ENCODE measurements at regions not wholly inside any gene's neighbourhood (a gene's known extent, or its start where the extent isn't known, plus 50 kb on each side); places are given as distances from the start of the nearest gene placed in this dataset.

DNA sequence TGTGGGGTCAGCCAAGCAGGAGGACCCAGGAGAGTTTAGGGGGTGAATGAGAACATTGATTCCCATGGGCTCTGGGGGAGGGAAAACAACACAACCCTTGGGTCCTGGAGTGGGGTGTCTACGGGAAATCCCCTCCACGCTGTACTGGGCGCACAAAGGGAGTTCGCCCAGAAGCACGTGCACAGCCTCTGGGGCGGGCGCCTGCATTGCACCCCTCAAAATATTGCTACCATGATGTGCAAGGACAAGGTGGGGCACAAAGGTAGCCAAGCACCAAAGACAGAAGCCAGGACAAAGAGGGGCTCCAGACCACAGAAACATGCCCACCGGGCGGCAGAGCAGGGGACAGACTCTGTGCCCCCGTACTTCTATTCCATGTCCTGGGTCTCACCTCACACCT is 74.9 kb upstream of the EIF5 start:
- Histone ChIP-seq H3K4me3 (ENCODE audit: low read depth in 1 of 2, low read length in 2 of 2) (no peak overlapping the region), H3K9me3 (ENCODE audit: control insufficient read depth in 1 of 2, low read length in 2 of 2) (no peaks in the 10 kb centered on the region), H3K27me3 (ENCODE audit: control insufficient read depth in 1 of 2, insufficient read depth in 2 of 2, low read length in 2 of 2) (no peaks in the 10 kb centered on the region), H3K4me1 (ENCODE audit: control insufficient read depth in 1 of 2, insufficient read depth in 2 of 2, low read length in 2 of 2) (peaks cover 6 to 13% of the 10 kb centered on the region in 2 donors), H3K36me3 (ENCODE audit: control insufficient read depth in 1 of 2, insufficient read depth in 2 of 2, low read length in 2 of 2) (no peaks in the 10 kb centered on the region), H3K27ac (ENCODE audit: low read depth, low read length) (no peak overlapping the region), H3K9ac (ENCODE audit: low read depth in 1 of 2, low read length in 2 of 2) (no peak overlapping the region)

DNA sequence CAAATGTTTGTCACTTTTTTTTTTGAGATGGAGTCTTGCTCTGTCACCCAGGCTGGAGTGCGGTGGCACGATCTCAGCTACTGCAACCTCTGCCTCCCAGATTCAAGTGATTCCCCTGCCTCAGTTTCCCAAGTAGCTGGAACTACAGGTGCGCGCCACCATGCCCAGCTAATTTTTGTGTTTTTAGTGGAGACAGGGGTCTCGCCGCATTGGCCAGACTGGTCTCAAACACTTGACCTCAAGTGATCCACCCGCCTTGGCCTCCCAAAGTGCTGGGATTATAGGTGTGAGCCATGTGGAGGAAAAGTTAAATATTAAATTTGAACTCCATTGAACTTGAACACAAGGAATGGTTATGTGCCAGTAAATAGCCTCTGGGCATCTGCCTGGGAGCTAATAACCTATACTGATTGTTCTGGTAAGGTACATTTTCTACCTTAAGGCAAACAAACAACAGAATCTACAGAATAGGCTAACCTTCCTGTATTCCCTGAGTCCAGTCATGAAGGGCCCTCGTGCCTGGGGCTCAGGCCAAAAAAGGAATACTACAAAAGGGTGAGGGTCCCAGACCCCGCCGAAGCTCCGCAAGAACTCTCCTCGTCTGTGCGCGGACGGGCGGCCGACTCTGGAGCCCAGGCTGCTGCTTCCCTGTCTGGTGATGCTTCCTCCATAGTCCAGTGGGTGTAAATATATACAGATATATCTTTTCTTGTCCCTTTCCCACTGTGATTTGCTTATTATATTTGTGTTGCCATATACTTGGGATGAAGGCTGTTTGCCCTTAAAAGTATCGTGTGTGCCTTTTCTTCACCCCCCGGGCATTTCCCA is 74.0 kb upstream of the EIF5 start:
- H3K4me1 ChIP-seq (ENCODE audit: control insufficient read depth in 1 of 2, insufficient read depth in 2 of 2, low read length in 2 of 2) = peaks cover 6 to 13% of the 10 kb centered on the region in 2 donors
- no peaks in the 10 kb centered on the region for H3K9me3 ChIP-seq (ENCODE audit: control insufficient read depth in 1 of 2, low read length in 2 of 2)
- H3K9ac ChIP-seq (ENCODE audit: low read depth in 1 of 2, low read length in 2 of 2) = peak overlapping the region; percentile 67 to 72
- H3K36me3 ChIP-seq (ENCODE audit: control insufficient read depth in 1 of 2, insufficient read depth in 2 of 2, low read length in 2 of 2) = no peaks in the 10 kb centered on the region
- H3K27me3 ChIP-seq (ENCODE audit: control insufficient read depth in 1 of 2, insufficient read depth in 2 of 2, low read length in 2 of 2) = no peaks in the 10 kb centered on the region
- peak overlapping the region; percentile 76 to 80 for H3K4me3 ChIP-seq (ENCODE audit: low read depth in 1 of 2, low read length in 2 of 2)
- H3K27ac ChIP-seq (ENCODE audit: low read depth, low read length) = peak overlapping the region; percentile 75

DNA sequence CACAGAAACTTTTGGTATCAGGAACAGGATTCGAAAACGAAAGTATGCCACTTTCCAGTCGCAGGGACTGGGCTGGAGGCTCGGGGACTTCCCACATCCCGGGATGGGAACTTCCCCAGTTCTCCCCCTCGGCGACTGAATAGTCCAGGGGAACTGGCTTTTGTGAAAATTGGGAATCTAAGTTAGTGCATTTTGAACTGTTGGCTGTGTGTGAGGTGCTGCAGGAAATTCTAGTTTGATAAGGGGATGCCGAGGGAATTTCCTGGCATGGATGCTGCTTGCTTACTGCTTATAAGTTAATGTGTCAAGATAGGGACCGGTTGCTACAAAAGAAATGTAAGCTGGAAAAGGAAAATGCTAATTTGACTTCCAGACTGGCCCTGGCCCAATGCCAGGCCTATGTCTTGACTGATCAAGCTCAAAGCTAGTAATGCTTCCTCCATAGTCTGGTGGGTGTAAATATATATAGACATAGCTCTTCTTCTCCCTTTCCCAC is 73.4 kb upstream of the EIF5 start:
- Histone ChIP-seq H3K4me3 (ENCODE audit: low read depth in 1 of 2, low read length in 2 of 2) (peak overlapping the region; percentile 76 to 80), H3K4me1 (ENCODE audit: control insufficient read depth in 1 of 2, insufficient read depth in 2 of 2, low read length in 2 of 2) (peaks cover 6 to 13% of the 10 kb centered on the region in 2 donors), H3K27ac (ENCODE audit: low read depth, low read length) (peak overlapping the region; percentile 75), H3K9ac (ENCODE audit: low read depth in 1 of 2, low read length in 2 of 2) (peak overlapping the region; percentile 67 to 72), H3K9me3 (ENCODE audit: control insufficient read depth in 1 of 2, low read length in 2 of 2) (no peaks in the 10 kb centered on the region), H3K36me3 (ENCODE audit: control insufficient read depth in 1 of 2, insufficient read depth in 2 of 2, low read length in 2 of 2) (no peaks in the 10 kb centered on the region), H3K27me3 (ENCODE audit: control insufficient read depth in 1 of 2, insufficient read depth in 2 of 2, low read length in 2 of 2) (no peaks in the 10 kb centered on the region)

DNA sequence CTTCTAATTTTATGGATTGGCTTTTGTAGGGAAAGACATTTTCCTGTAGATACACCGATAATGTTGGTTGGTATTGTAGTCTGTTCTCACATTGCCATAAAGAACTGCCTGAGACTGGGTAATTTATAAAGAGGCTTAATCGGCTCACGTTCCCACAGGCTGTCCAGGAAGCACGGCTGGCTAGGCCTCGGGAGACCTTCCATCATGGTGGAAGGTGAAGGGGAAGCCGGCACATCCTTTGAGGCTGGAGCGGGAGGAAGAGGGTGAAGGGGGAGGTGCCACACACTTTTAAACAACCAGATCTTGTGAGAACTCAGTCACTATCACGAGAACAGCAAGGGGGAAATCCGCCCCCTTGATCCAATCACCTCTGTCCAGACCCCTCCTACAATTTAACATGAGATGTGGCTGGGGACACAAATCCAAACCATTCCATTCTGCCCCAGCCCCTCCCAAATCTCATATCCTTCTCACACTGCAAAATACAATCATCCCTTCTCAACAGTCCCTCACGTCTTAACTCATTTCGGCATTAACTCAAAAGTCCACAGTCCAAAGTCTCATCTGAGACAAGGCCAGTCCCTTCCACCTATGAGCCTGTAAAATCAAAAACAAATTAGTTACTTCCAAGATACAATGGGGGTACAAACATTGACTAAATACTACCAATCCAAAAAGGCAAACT is 66.7 kb upstream of the EIF5 start:
- Histone ChIP-seq H3K27me3 (ENCODE audit: control insufficient read depth in 1 of 2, insufficient read depth in 2 of 2, low read length in 2 of 2) (no peaks in the 10 kb centered on the region), H3K4me3 (ENCODE audit: low read depth in 1 of 2, low read length in 2 of 2) (no peak overlapping the region), H3K9ac (ENCODE audit: low read depth in 1 of 2, low read length in 2 of 2) (no peak overlapping the region), H3K36me3 (ENCODE audit: control insufficient read depth in 1 of 2, insufficient read depth in 2 of 2, low read length in 2 of 2) (no peaks in the 10 kb centered on the region), H3K9me3 (ENCODE audit: control insufficient read depth in 1 of 2, low read length in 2 of 2) (no peaks in the 10 kb centered on the region), H3K4me1 (ENCODE audit: control insufficient read depth in 1 of 2, insufficient read depth in 2 of 2, low read length in 2 of 2) (peaks cover 6 to 9% of the 10 kb centered on the region in 2 donors), H3K27ac (ENCODE audit: low read depth, low read length) (no peak overlapping the region)

DNA sequence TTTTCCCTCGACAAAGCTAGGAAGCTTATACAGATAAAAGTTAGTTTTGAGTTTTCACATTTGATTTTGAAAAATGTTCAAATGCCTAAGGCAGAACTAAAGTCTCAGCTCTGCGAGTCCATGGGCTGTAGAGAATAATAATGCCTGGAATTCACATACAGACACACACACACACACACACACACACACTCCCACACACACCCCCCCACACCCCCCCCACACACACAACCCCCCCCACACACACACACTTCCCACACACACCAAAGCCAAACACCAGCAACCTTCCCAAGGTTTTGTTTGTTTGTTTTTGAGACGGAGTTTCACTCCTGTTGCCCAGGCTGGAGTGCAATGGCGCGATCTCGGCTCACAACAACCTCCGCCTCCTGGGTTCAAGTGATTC is 62.8 kb upstream of the EIF5 start:
- H3K9me3 ChIP-seq (ENCODE audit: control insufficient read depth in 1 of 2, low read length in 2 of 2) = no peaks in the 10 kb centered on the region
- no peak overlapping the region for H3K9ac ChIP-seq (ENCODE audit: low read depth in 1 of 2, low read length in 2 of 2)
- H3K27me3 ChIP-seq (ENCODE audit: control insufficient read depth in 1 of 2, insufficient read depth in 2 of 2, low read length in 2 of 2) = peaks cover 0 to 4% of the 10 kb centered on the region in 2 donors
- H3K27ac ChIP-seq (ENCODE audit: low read depth, low read length) = no peak overlapping the region
- no peaks in the 10 kb centered on the region for H3K36me3 ChIP-seq (ENCODE audit: control insufficient read depth in 1 of 2, insufficient read depth in 2 of 2, low read length in 2 of 2)
- peaks cover 6 to 9% of the 10 kb centered on the region in 2 donors for H3K4me1 ChIP-seq (ENCODE audit: control insufficient read depth in 1 of 2, insufficient read depth in 2 of 2, low read length in 2 of 2)
- no peak overlapping the region for H3K4me3 ChIP-seq (ENCODE audit: low read depth in 1 of 2, low read length in 2 of 2)

DNA sequence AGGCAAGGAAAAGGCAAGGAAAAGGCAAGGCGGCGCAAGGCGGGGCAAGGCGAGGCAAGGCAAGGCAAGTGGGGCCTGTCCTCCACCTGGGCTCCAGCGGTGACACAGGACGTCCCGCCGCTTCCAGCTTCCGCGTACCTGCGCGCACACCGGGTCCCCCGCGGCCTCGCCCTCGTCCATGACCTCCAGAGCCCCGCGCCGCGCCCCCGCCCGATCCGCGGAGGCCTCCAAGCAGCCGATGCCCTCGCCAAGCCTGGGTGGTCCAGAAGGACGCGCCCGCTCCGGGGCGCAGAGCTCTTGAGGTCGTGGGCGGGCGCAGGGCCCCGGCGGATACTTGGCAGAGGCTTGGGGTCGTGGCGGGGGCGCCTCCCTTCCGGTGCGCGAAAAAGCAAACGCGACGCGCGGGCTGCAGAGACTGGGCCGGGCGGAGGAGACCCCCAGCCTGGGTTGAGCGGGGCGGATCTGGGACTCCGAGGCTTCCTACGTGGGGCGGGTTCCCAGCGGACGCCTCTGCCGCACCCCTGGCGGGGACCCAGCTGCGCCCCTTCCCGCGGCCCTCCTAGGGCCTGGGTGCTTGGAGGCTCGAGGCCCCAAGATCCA is 60.8 kb upstream of the EIF5 start:
- Histone ChIP-seq H3K27ac (ENCODE audit: low read depth, low read length) (no peak overlapping the region), H3K36me3 (ENCODE audit: control insufficient read depth in 1 of 2, insufficient read depth in 2 of 2, low read length in 2 of 2) (no peaks in the 10 kb centered on the region), H3K9ac (ENCODE audit: low read depth in 1 of 2, low read length in 2 of 2) (peak overlapping the region; percentile 51), H3K27me3 (ENCODE audit: control insufficient read depth in 1 of 2, insufficient read depth in 2 of 2, low read length in 2 of 2) (peaks cover 0 to 8% of the 10 kb centered on the region in 2 donors), H3K9me3 (ENCODE audit: control insufficient read depth in 1 of 2, low read length in 2 of 2) (no peaks in the 10 kb centered on the region), H3K4me1 (ENCODE audit: control insufficient read depth in 1 of 2, insufficient read depth in 2 of 2, low read length in 2 of 2) (peaks cover under 1 to 4% of the 10 kb centered on the region in 2 donors), H3K4me3 (ENCODE audit: low read depth in 1 of 2, low read length in 2 of 2) (peak overlapping the region; percentile 31 to 65)

DNA sequence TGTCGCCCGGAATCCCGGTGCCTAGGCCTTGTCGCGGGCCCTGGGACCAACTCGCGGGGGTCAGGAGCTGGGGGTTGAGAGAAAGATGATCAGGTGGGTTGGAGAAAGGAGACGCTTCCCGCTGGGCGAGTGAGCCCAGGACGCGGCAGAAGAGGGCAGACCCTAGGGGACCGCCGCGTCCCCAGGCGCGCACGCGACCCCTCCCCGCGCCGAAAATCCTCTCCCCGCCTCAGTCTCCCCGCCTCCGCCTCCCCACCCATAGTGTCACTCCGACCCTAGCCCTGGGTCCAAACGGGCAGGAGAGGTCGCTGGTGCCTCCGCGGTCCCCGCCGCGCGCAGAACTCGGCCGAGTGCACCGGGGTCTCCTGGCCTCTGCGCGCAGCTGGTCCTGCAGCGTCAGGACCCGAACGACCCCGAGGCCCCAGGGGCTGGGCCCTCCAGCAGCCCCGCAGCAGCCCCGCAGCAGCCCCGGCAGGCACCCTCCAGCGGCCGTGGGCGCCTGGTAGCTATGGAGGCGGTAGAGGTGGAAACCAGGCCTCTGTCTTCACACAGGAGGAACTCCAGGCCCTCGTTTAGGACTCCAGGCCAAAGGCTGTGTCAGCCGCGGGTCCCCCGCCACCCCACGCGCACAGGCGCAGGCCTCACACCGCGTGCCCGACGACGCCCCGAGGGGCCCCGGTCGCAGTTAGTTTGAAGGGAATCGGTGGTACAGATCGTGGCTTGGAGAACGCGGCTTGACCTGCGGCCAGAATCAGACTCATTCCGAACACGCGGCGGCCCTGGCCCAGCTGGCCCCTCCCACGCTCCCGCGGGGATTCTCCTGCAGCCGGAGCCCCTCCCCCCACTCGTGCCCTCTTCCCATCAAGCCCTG is 60.1 kb upstream of the EIF5 start:
- peaks cover 0 to 5% of the 10 kb centered on the region in 2 donors for H3K4me1 ChIP-seq (ENCODE audit: control insufficient read depth in 1 of 2, insufficient read depth in 2 of 2, low read length in 2 of 2)
- H3K27me3 ChIP-seq (ENCODE audit: control insufficient read depth in 1 of 2, insufficient read depth in 2 of 2, low read length in 2 of 2) = peaks cover 0 to 9% of the 10 kb centered on the region in 2 donors
- H3K9me3 ChIP-seq (ENCODE audit: control insufficient read depth in 1 of 2, low read length in 2 of 2) = no peaks in the 10 kb centered on the region
- no peaks in the 10 kb centered on the region for H3K36me3 ChIP-seq (ENCODE audit: control insufficient read depth in 1 of 2, insufficient read depth in 2 of 2, low read length in 2 of 2)
- no peak overlapping the region for H3K27ac ChIP-seq (ENCODE audit: low read depth, low read length)
- H3K9ac ChIP-seq (ENCODE audit: low read depth in 1 of 2, low read length in 2 of 2) = peak overlapping the region; percentile 51
- peak overlapping the region; percentile 31 to 65 for H3K4me3 ChIP-seq (ENCODE audit: low read depth in 1 of 2, low read length in 2 of 2)

DNA sequence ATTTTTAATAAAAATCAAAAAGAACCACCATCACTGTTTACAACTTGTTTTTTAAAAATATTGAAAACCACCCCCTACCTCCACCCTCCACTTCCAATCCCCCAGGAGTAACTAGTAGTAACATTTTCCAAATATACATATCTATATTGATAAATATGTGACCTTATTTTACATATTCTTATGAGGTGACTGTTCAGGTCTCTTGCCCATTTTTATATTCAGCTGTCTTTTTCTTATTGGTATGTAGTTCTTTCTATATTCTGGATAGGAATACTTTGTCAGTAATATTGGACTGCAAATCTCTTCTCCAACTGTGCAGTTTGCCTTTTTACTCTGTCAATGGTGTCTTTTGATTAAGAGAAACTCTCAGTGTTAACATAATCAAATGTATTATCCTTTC is 59.0 kb upstream of the EIF5 start:
- no peak overlapping the region for H3K27ac ChIP-seq (ENCODE audit: low read depth, low read length)
- no peak overlapping the region for H3K4me3 ChIP-seq (ENCODE audit: low read depth in 1 of 2, low read length in 2 of 2)
- peaks cover 0 to 9% of the 10 kb centered on the region in 2 donors for H3K27me3 ChIP-seq (ENCODE audit: control insufficient read depth in 1 of 2, insufficient read depth in 2 of 2, low read length in 2 of 2)
- H3K9me3 ChIP-seq (ENCODE audit: control insufficient read depth in 1 of 2, low read length in 2 of 2) = no peaks in the 10 kb centered on the region
- peaks cover 0 to 5% of the 10 kb centered on the region in 2 donors for H3K4me1 ChIP-seq (ENCODE audit: control insufficient read depth in 1 of 2, insufficient read depth in 2 of 2, low read length in 2 of 2)
- no peaks in the 10 kb centered on the region for H3K36me3 ChIP-seq (ENCODE audit: control insufficient read depth in 1 of 2, insufficient read depth in 2 of 2, low read length in 2 of 2)
- H3K9ac ChIP-seq (ENCODE audit: low read depth in 1 of 2, low read length in 2 of 2) = no peak overlapping the region

DNA sequence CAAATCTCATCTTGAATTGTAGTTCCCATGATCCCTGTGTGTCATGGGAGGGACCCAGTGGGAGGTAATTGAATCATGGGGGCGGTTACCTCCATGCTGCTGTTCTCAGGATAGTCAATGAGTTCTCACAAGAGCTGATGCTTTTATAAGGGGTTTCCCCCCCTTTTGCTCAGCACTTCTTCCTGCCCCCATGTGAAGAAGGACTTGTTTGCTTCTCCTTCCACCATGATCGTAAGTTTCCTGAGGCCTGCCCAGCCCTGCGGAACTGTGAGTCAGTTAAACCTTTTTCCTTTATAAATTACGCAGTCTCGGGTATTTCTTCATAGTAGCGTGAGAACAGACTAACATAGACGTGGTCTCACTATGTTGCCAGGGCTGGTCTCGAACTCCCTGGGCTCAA is 56.1 kb upstream of the EIF5 start:
- Histone ChIP-seq H3K36me3 (ENCODE audit: control insufficient read depth in 1 of 2, insufficient read depth in 2 of 2, low read length in 2 of 2) (no peaks in the 10 kb centered on the region), H3K9ac (ENCODE audit: low read depth in 1 of 2, low read length in 2 of 2) (no peak overlapping the region), H3K27me3 (ENCODE audit: control insufficient read depth in 1 of 2, insufficient read depth in 2 of 2, low read length in 2 of 2) (peaks cover 0 to 9% of the 10 kb centered on the region in 2 donors), H3K9me3 (ENCODE audit: control insufficient read depth in 1 of 2, low read length in 2 of 2) (no peaks in the 10 kb centered on the region), H3K27ac (ENCODE audit: low read depth, low read length) (no peak overlapping the region), H3K4me3 (ENCODE audit: low read depth in 1 of 2, low read length in 2 of 2) (no peak overlapping the region), H3K4me1 (ENCODE audit: control insufficient read depth in 1 of 2, insufficient read depth in 2 of 2, low read length in 2 of 2) (peaks cover 7 to 10% of the 10 kb centered on the region in 2 donors)

All from duodenal mucosa (tissue), 2 donors.